ENCODE measurements at regions not wholly inside any gene's neighbourhood (a gene's known extent, or its start where the extent isn't known, plus 50 kb on each side); places are given as distances from the start of the nearest gene placed in this dataset.
A peak's percentile ranks its signal among the peaks of the same experiment; 100 is the strongest.

DNA sequence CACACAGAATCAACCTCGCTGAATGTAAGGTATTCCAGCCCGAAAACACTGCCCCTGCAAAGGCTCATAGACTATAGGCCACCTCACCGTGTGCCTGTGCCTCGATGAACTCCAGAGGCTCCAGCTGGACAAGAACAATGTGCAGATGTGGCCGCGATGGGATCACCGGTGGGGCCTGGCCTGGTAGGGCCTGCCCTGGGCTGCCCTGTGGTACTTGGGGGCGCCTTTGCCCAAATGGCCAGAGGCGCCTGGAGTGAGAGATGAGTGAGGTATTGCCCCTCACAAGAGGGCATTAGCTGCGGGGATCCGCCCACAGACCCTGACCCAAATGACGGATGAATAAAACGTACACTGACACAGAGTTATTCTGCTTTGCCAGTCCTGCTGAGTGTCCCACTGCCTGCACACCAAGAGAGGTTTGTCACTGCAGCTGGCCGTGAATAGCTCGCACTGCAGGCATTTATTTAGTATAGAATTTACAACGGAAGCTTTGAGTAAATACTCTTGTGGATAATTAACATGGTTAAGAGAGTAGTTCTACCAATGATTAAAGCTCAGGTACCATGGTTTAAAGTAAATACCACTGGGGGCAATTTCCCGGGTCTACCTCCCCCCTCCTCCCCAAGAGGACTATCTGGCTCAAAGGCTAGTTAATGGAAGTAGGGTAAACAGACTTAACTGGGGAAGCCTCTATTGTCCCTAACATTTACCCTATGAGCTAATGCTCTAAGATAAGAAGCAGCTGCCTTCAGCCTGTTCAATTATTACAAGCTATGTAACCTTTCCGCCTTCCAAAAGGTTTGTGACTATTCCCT lies 101.1 kb upstream of the IGLL5 start:
- ATAC-seq, result no peak
- H3K27me3 ChIP-seq (ENCODE audit: control insufficient read depth, insufficient read depth, low read length), result no peaks in the 10 kb centered on the region
- no peaks in the 10 kb centered on the region for H3K36me3 ChIP-seq (ENCODE audit: control insufficient read depth, insufficient read depth, low read length)
- Mint-ChIP-seq H3K36me3 (no peaks in the 10 kb centered on the region), H3K4me1 (peaks cover 44 to 52% of the 10 kb centered on the region in 2 donors), H3K4me3 (no peak overlapping the region), H3K27ac (peak overlapping the region; percentile 88 to 92), H3K27me3 (ENCODE audit: low read depth in 2 of 2) (no peaks in the 10 kb centered on the region), H3K9me3 (no peaks in the 10 kb centered on the region)
- DNase-seq, result no peak
- no peak overlapping the region for H3K4me3 ChIP-seq (ENCODE audit: low read length)
- peak overlapping the region; percentile 62 for H3K27ac ChIP-seq (ENCODE audit: low read length)
- intact Hi-C loops (cut with micrococcal nuclease), result loop anchor here (5.0 kb wide), 1 partner anchor 36 kb away; no protein-coding TSS in a partner anchor
- peaks cover 5% of the 10 kb centered on the region for H3K9me3 ChIP-seq (ENCODE audit: control insufficient read depth, insufficient read depth, low read length)
- H3K4me1 ChIP-seq (ENCODE audit: control insufficient read depth, insufficient read depth, low read length), result peaks cover 44% of the 10 kb centered on the region
- TF ChIP-seq, protein P1, sequence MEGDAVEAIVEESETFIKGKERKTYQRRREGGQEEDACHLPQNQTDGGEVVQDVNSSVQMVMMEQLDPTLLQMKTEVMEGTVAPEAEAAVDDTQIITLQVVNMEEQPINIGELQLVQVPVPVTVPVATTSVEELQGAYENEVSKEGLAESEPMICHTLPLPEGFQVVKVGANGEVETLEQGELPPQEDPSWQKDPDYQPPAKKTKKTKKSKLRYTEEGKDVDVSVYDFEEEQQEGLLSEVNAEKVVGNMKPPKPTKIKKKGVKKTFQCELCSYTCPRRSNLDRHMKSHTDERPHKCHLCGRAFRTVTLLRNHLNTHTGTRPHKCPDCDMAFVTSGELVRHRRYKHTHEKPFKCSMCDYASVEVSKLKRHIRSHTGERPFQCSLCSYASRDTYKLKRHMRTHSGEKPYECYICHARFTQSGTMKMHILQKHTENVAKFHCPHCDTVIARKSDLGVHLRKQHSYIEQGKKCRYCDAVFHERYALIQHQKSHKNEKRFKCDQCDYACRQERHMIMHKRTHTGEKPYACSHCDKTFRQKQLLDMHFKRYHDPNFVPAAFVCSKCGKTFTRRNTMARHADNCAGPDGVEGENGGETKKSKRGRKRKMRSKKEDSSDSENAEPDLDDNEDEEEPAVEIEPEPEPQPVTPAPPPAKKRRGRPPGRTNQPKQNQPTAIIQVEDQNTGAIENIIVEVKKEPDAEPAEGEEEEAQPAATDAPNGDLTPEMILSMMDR (IDR thresholded peaks at IDR 0.05), result no peak
- 83% methylated on average over 17 of the region's 18 CpGs for WGBS (ENCODE audit: insufficient coverage)

DNA sequence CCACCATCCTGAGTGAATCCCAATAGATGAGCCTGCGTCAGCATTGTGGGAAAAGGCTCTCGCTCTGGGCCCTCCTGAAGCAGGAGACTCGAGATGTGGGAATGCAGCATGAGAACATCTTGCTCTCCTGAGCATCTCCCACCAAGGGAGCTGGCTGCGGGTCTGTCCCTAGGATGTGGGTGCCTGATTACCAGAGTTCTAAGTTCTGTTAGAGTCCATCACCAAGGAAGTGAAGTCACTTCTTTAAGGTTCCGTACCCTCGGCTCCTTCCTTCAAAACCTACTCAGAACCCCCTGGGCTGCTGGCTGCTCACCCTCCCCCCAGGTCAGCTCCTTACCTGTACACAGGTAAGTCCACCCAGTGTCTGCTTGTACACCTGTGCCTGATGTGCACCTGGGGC lies 100.5 kb upstream of the IGLL5 start:
- H3K4me3 ChIP-seq (ENCODE audit: low read length), result no peak overlapping the region
- Mint-ChIP-seq H3K4me1 (peaks cover 50 to 59% of the 10 kb centered on the region in 2 donors), H3K36me3 (no peaks in the 10 kb centered on the region), H3K27ac (peak overlapping the region; percentile 88 to 92), H3K4me3 (no peak overlapping the region), H3K9me3 (no peaks in the 10 kb centered on the region), H3K27me3 (ENCODE audit: low read depth in 2 of 2) (no peaks in the 10 kb centered on the region)
- ATAC-seq, result no peak
- H3K9me3 ChIP-seq (ENCODE audit: control insufficient read depth, insufficient read depth, low read length), result peaks cover 5% of the 10 kb centered on the region
- H3K36me3 ChIP-seq (ENCODE audit: control insufficient read depth, insufficient read depth, low read length), result no peaks in the 10 kb centered on the region
- H3K27ac ChIP-seq (ENCODE audit: low read length), result peak overlapping the region; percentile 62
- intact Hi-C loops (cut with micrococcal nuclease), result loop anchor here (5.0 kb wide), 1 partner anchor 35 kb away; no protein-coding TSS in a partner anchor
- no peak for DNase-seq
- H3K4me1 ChIP-seq (ENCODE audit: control insufficient read depth, insufficient read depth, low read length), result peaks cover 50% of the 10 kb centered on the region
- no peaks in the 10 kb centered on the region for H3K27me3 ChIP-seq (ENCODE audit: control insufficient read depth, insufficient read depth, low read length)
- TF ChIP-seq, protein P1 (IDR thresholded peaks at IDR 0.05), result no peak
- 92% methylated on average over 6 of the region's 6 CpGs for WGBS (ENCODE audit: insufficient coverage)

DNA sequence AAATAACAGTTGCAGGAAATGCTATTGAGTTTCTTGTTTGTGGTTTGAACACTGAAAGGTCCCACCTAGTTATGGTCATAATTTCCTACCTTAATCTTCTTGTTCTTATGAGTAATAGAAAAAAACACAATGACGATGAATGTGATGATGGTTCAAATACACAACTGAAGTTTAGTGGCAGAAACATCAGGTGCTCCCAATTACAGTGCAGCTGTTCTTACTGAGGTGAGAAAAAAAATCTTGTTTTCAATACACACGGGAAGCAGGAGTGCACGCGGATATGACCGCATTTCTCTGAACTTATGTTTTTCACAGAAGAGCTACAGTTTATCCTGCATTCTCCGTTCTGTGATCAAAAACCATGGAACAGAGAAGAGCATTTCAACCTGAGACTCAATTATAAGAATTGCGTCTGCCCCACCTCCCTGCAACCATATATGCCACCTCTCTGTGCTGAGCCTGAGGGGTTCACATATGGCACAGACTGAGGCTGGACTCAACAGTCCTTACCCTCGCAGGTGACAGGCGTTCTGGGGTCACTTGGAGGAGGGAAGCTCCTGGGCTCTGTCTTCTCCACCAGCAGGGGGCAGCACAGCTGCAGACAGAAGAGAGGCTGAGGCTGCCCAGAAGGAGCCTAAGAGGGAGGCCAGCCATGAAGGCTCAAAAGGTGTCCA lies 99.7 kb upstream of the IGLL5 start:
- Mint-ChIP-seq H3K9me3 (no peaks in the 10 kb centered on the region), H3K36me3 (no peaks in the 10 kb centered on the region), H3K27me3 (ENCODE audit: low read depth in 2 of 2) (no peaks in the 10 kb centered on the region), H3K4me3 (peak overlapping the region; percentile 17), H3K27ac (peak overlapping the region; percentile 88 to 92), H3K4me1 (peaks cover 58 to 67% of the 10 kb centered on the region in 2 donors)
- ATAC-seq (peak; percentile 45 to 70 (median 53)), DNase-seq (peak; percentile 59 to 85)
- Histone ChIP-seq H3K36me3 (ENCODE audit: control insufficient read depth, insufficient read depth, low read length) (no peaks in the 10 kb centered on the region), H3K4me1 (ENCODE audit: control insufficient read depth, insufficient read depth, low read length) (peaks cover 58% of the 10 kb centered on the region), H3K9me3 (ENCODE audit: control insufficient read depth, insufficient read depth, low read length) (peaks cover 5% of the 10 kb centered on the region), H3K27ac (ENCODE audit: low read length) (peak overlapping the region; percentile 70), H3K27me3 (ENCODE audit: control insufficient read depth, insufficient read depth, low read length) (no peaks in the 10 kb centered on the region), H3K4me3 (ENCODE audit: low read length) (no peak overlapping the region)
- TF ChIP-seq, protein P1 (IDR thresholded peaks at IDR 0.05), result peak; percentile 67
- intact Hi-C loops (cut with micrococcal nuclease), result loop anchor here (2.0 to 5.0 kb wide), 2 partner anchors 17 to 34 kb away; no protein-coding TSS in a partner anchor
- WGBS (ENCODE audit: insufficient coverage), result 44% methylated on average over 9 of the region's 9 CpGs
